Panc1 (cell line): ENCODE measurements at regions not wholly inside any gene's neighbourhood (a gene's known extent, or its start where the extent isn't known, plus 50 kb on each side); places are given as distances from the start of the nearest gene placed in this dataset.

Experiments used
- ATAC-seq: fragments of 200-7000 bp; cut with Tn5 transposase; 2 replicates; pipeline ENCODE4 v1.9.1; 2020; ENCODE audit warnings: mild to moderate bottlenecking, moderate library complexity
- BruUV-seq: library from RNA; stranded (reverse); fragments of 400-500 nt; replicated peaks from 2 replicates; lab custom pipeline; 2021; lab: Mats Ljungman, UMichigan
- CTCF ChIA-PET: fragments of 300-600 bp; sonication (Branson Sonifier 250); formaldehyde crosslinking; loops from one replicate; lab custom pipeline; 2022; ENCODE audit warnings: antibody characterized with exemption; lab: Charles Lee
- POLR2A ChIA-PET: fragments of 300-600 bp; sonication (Branson Sonifier 250); formaldehyde crosslinking; loops from one replicate; lab custom pipeline; 2022; ENCODE audit warnings: antibody characterized with exemption; lab: Charles Lee
- DNase-seq: peaks from one replicate; pipeline ENCODE4 v3.0.0-alpha.2; 2010; ENCODE audit warnings: low read depth, low spot score
- H3K27ac ChIP-seq: 2 replicates; pipeline ENCODE4 v1.5.1; 2011; ENCODE audit warnings: mild to moderate bottlenecking, low read length, inconsistent platforms
- H3K27me3 ChIP-seq: fragments of 200-500 bp; sonication (Bioruptor generic); 2 replicates; pipeline ENCODE4 v1.6.0; 2014; ENCODE audit warnings: low read length, inconsistent platforms; ENCODE audit not compliant: control insufficient read depth, insufficient read depth
- H3K36me3 ChIP-seq: fragments of 200-500 bp; sonication (Bioruptor generic); 2 replicates; pipeline ENCODE4 v1.5.1; 2014; ENCODE audit warnings: inconsistent platforms, mild to moderate bottlenecking, low read length, moderate library complexity; ENCODE audit not compliant: control insufficient read depth, insufficient read depth
- H3K4me1 ChIP-seq: 2 replicates; pipeline ENCODE4 v1.5.1; 2011; ENCODE audit warnings: inconsistent platforms, mild to moderate bottlenecking, low read length, moderate library complexity; ENCODE audit not compliant: control insufficient read depth, insufficient read depth
- H3K4me3 ChIP-seq, 2 experiments: 2 replicates each; pipeline ENCODE4 v1.5.1; 2011 to 2012; ENCODE audit warnings: low read depth in 2 of 2, low read length in 2 of 2, mild to moderate bottlenecking in 2 of 2, inconsistent platforms in 1 of 2, moderate library complexity in 1 of 2
- H3K9me3 ChIP-seq: fragments of 200-500 bp; sonication (Bioruptor generic); 2 replicates; pipeline ENCODE4 v1.5.1; 2014; ENCODE audit warnings: low read depth, mild to moderate bottlenecking, inconsistent platforms, low read length, moderate library complexity; ENCODE audit not compliant: control insufficient read depth, insufficient read depth
- POLR2AphosphoS5 ChIP-seq: IDR thresholded peaks from 2 replicates; pipeline ENCODE4 v1.6.1; 2012; ENCODE audit warnings: mild to moderate bottlenecking, low read depth, low read length, moderate library complexity
- REST ChIP-seq, 2 experiments: IDR thresholded peaks; 2 replicates each; pipeline ENCODE4 v1.6.1; 2011 to 2012; ENCODE audit warnings: low read depth in 2 of 2, control low read depth in 1 of 2, low read length in 1 of 2, mild to moderate bottlenecking in 1 of 2, moderate library complexity in 1 of 2; ENCODE audit not compliant: insufficient read depth in 1 of 2
- SIN3A ChIP-seq: IDR thresholded peaks from 2 replicates; pipeline ENCODE4 v1.6.1; 2012; ENCODE audit warnings: low read depth, mild to moderate bottlenecking, low read length, moderate library complexity, borderline replicate concordance; ENCODE audit not compliant: insufficient read depth
- TCF7L2 ChIP-seq: IDR thresholded peaks from 2 replicates; pipeline ENCODE4 v1.6.1; 2011; ENCODE audit warnings: mild to moderate bottlenecking, low read depth, low read length, inconsistent platforms
- in situ Hi-C: cut with HindIII; loops from 2 replicates; pipeline ENCODE4 v1.10.0; 2016; ENCODE audit warnings: low sequenced_read_pairs, low pct_unique_long_range_greater_than_20kb
- intact Hi-C: fragments of 100-400 bp; cut with micrococcal nuclease; formaldehyde crosslinking; loops from one replicate; pipeline ENCODE4 v1.10.0; 2022; ENCODE audit not compliant: unreplicated experiment
- TF ChIP-seq, protein P1 (sequence below): fragments of 450-650 bp; IDR thresholded peaks from 2 replicates; pipeline ENCODE4 v1.5.1; 2017; ENCODE audit warnings: mild to moderate bottlenecking

DNA sequence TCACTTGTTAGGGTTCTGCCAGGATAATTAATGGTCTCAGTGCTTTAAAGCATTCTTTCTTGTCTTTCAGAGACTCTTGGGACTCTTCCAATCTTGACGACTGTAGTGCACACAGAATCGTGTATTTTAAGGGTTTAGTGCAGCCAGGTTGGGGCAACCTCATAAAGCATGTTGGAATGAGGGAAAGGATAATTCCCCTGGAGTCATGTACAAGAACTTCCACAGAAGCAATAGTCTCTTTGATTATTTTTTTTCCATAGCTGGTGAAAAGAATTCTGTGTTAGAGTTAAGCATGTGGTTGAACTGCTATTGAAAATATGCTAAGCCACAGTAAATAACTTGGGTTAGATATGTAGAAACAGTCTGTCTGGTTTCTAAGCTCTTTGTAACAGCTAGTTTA lies 246.8 kb upstream of the DAAM1 start:
- H3K4me1 ChIP-seq: no peaks in the 10 kb centered on the region
- BruUV-seq: no TSS peak
- ChIA-PET CTCF (no interaction called here), POLR2A (no interaction called here)
- H3K9me3 ChIP-seq: no peaks in the 10 kb centered on the region
- in situ Hi-C loops (no loop called here), intact Hi-C loops (no loop called here)
- ATAC-seq (no peak), DNase-seq (no peak)
- H3K27me3 ChIP-seq: no peaks in the 10 kb centered on the region
- no peak overlapping the region for H3K27ac ChIP-seq
- TF ChIP-seq POLR2AphosphoS5 (no peak), SIN3A (no peak), REST (IDR thresholded peaks at IDR 0.05; ENCODE audit: insufficient read depth in 1 of 2, low read depth in 2 of 2, low read length in 1 of 2) (no peak), TCF7L2 (no peak)
- TF ChIP-seq, protein P1, sequence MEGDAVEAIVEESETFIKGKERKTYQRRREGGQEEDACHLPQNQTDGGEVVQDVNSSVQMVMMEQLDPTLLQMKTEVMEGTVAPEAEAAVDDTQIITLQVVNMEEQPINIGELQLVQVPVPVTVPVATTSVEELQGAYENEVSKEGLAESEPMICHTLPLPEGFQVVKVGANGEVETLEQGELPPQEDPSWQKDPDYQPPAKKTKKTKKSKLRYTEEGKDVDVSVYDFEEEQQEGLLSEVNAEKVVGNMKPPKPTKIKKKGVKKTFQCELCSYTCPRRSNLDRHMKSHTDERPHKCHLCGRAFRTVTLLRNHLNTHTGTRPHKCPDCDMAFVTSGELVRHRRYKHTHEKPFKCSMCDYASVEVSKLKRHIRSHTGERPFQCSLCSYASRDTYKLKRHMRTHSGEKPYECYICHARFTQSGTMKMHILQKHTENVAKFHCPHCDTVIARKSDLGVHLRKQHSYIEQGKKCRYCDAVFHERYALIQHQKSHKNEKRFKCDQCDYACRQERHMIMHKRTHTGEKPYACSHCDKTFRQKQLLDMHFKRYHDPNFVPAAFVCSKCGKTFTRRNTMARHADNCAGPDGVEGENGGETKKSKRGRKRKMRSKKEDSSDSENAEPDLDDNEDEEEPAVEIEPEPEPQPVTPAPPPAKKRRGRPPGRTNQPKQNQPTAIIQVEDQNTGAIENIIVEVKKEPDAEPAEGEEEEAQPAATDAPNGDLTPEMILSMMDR: no peak
- no peak overlapping the region for H3K4me3 ChIP-seq
- H3K36me3 ChIP-seq: no peaks in the 10 kb centered on the region

DNA sequence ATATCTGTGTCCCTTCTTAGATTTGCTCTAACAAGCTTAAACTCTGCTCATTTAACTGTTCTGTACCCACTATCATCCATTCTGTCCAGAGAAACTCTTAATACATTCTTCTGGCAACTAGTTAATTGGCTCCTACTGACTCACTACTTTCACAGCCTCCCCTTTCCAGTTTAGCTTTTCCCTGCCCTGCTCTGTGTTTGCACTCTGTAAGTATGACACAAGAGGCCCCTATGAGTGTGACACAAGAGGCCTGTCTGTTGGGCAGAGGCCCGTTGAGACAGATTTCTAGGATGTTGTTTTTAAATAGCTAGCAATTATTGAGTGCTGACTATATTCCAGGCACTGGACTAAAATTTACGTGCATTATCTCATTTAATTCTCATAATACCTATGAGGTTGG lies 246.0 kb upstream of the DAAM1 start:
- no peaks in the 10 kb centered on the region for H3K9me3 ChIP-seq
- intact Hi-C loops: no loop called here
- H3K27me3 ChIP-seq: no peaks in the 10 kb centered on the region
- BruUV-seq: no TSS peak
- H3K4me3 ChIP-seq: no peak overlapping the region
- in situ Hi-C loops: no loop called here
- ChIA-PET POLR2A (no interaction called here), CTCF (no interaction called here)
- H3K4me1 ChIP-seq: no peaks in the 10 kb centered on the region
- TF ChIP-seq, protein P1: no peak
- TF ChIP-seq POLR2AphosphoS5 (no peak), REST (IDR thresholded peaks at IDR 0.05; ENCODE audit: insufficient read depth in 1 of 2, low read depth in 2 of 2, low read length in 1 of 2) (no peak), SIN3A (no peak), TCF7L2 (no peak)
- H3K27ac ChIP-seq: no peak overlapping the region
- DNase-seq (no peak), ATAC-seq (no peak)
- no peaks in the 10 kb centered on the region for H3K36me3 ChIP-seq
